ENCODE measurements at regions not wholly inside any gene's neighbourhood (a gene's known extent, or its start where the extent isn't known, plus 50 kb on each side); places are given as distances from the start of the nearest gene placed in this dataset.

GRCh38 chr14:36028665-36029064 is 147.9 kb downstream of the PTCSC3 start:
- Histone ChIP-seq H3K4me3 (ENCODE audit: low read depth in 1 of 3, low read length in 3 of 3) (no peak overlapping the region), H3K27me3 (ENCODE audit: control insufficient read depth in 4 of 4, insufficient read depth in 4 of 4, low read length in 3 of 4) (no peaks in the 10 kb centered on the region), H3K27ac (ENCODE audit: low read depth in 1 of 2, low read length in 2 of 2) (no peak overlapping the region), H3K9me3 (ENCODE audit: control insufficient read depth in 4 of 4, low read length in 3 of 4) (no peaks in the 10 kb centered on the region), H3K36me3 (ENCODE audit: control insufficient read depth in 4 of 4, insufficient read depth in 3 of 4, low read depth in 1 of 4, low read length in 3 of 4) (no peaks in the 10 kb centered on the region), H3K9ac (ENCODE audit: low read depth in 1 of 2, low read length in 2 of 2) (no peak overlapping the region), H3K4me1 (ENCODE audit: control insufficient read depth in 4 of 4, insufficient read depth in 4 of 4, low read length in 3 of 4) (no peaks in the 10 kb centered on the region)
- DNase-seq (ENCODE audit: low spot score), result no peak
- 82% methylated on average over 3 of the region's 3 CpGs for WGBS
- no peak for TF ChIP-seq GABPA (IDR thresholded peaks at IDR 0.05 in 1 of 2, conservative IDR thresholded peaks at IDR 0.05 in 1 of 2)
- no peak for TF ChIP-seq YY1 (IDR thresholded peaks at IDR 0.05)
- TF ChIP-seq, protein P1, sequence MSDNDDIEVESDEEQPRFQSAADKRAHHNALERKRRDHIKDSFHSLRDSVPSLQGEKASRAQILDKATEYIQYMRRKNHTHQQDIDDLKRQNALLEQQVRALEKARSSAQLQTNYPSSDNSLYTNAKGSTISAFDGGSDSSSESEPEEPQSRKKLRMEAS (IDR thresholded peaks at IDR 0.05), result no peak
- TF ChIP-seq SP1 (IDR thresholded peaks at IDR 0.05), result no peak
- no peak for TF ChIP-seq TAF1 (conservative IDR thresholded peaks at IDR 0.05)
- TF ChIP-seq, protein P2, sequence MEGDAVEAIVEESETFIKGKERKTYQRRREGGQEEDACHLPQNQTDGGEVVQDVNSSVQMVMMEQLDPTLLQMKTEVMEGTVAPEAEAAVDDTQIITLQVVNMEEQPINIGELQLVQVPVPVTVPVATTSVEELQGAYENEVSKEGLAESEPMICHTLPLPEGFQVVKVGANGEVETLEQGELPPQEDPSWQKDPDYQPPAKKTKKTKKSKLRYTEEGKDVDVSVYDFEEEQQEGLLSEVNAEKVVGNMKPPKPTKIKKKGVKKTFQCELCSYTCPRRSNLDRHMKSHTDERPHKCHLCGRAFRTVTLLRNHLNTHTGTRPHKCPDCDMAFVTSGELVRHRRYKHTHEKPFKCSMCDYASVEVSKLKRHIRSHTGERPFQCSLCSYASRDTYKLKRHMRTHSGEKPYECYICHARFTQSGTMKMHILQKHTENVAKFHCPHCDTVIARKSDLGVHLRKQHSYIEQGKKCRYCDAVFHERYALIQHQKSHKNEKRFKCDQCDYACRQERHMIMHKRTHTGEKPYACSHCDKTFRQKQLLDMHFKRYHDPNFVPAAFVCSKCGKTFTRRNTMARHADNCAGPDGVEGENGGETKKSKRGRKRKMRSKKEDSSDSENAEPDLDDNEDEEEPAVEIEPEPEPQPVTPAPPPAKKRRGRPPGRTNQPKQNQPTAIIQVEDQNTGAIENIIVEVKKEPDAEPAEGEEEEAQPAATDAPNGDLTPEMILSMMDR (IDR thresholded peaks at IDR 0.05; ENCODE audit: low read depth, low read length, missing input control), result no peak
- no peak for TF ChIP-seq RXRA (IDR thresholded peaks at IDR 0.05)
- no peak for TF ChIP-seq ZBTB33 (IDR thresholded peaks at IDR 0.05)
- no peak for TF ChIP-seq ATF3 (IDR thresholded peaks at IDR 0.05)

DNA sequence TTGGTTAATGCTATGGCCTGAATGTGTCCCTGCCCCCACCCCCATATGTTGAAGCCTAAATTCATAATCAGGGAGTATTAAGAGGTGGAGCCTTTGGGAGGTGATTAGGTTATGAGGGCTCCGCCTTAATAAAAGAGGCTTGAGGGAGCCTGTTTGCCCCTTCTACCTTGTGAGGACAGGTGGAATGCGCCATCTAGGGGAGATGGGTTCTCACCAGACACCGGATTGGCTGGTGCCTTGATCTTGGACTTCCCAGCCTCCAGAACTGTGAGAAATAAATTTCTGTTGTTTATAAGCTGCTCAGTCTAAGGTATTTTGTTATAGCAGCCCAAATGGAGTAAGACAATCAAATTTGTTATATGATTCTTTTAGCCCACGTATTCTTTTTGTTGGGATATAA is 148.3 kb downstream of the PTCSC3 start:
- no peak overlapping the region for H3K9ac ChIP-seq (ENCODE audit: low read depth in 1 of 2, low read length in 2 of 2)
- no peak overlapping the region for H3K27ac ChIP-seq (ENCODE audit: low read depth in 1 of 2, low read length in 2 of 2)
- DNase-seq (ENCODE audit: low spot score), result no peak
- WGBS, result 85% methylated on average over 4 of the region's 4 CpGs
- peaks cover 0 to 3% (median 1%) of the 10 kb centered on the region in 4 donors for H3K4me1 ChIP-seq (ENCODE audit: control insufficient read depth in 4 of 4, insufficient read depth in 4 of 4, low read length in 3 of 4)
- no peaks in the 10 kb centered on the region for H3K9me3 ChIP-seq (ENCODE audit: control insufficient read depth in 4 of 4, low read length in 3 of 4)
- no peak overlapping the region for H3K4me3 ChIP-seq (ENCODE audit: low read depth in 1 of 3, low read length in 3 of 3)
- H3K27me3 ChIP-seq (ENCODE audit: control insufficient read depth in 4 of 4, insufficient read depth in 4 of 4, low read length in 3 of 4), result no peaks in the 10 kb centered on the region
- TF ChIP-seq TAF1 (conservative IDR thresholded peaks at IDR 0.05), result no peak
- no peak for TF ChIP-seq HNF4G (IDR thresholded peaks at IDR 0.05)
- no peak for TF ChIP-seq SP1 (IDR thresholded peaks at IDR 0.05)
- TF ChIP-seq FOXA1 (IDR thresholded peaks at IDR 0.05), result no peak
- TF ChIP-seq EGR1 (IDR thresholded peaks at IDR 0.05; ENCODE audit: low read depth in 2 of 2), result no peak
- no peak for TF ChIP-seq NR2F2 (IDR thresholded peaks at IDR 0.05)
- TF ChIP-seq FOXA2 (IDR thresholded peaks at IDR 0.05), result no peak
- TF ChIP-seq, protein P3, sequence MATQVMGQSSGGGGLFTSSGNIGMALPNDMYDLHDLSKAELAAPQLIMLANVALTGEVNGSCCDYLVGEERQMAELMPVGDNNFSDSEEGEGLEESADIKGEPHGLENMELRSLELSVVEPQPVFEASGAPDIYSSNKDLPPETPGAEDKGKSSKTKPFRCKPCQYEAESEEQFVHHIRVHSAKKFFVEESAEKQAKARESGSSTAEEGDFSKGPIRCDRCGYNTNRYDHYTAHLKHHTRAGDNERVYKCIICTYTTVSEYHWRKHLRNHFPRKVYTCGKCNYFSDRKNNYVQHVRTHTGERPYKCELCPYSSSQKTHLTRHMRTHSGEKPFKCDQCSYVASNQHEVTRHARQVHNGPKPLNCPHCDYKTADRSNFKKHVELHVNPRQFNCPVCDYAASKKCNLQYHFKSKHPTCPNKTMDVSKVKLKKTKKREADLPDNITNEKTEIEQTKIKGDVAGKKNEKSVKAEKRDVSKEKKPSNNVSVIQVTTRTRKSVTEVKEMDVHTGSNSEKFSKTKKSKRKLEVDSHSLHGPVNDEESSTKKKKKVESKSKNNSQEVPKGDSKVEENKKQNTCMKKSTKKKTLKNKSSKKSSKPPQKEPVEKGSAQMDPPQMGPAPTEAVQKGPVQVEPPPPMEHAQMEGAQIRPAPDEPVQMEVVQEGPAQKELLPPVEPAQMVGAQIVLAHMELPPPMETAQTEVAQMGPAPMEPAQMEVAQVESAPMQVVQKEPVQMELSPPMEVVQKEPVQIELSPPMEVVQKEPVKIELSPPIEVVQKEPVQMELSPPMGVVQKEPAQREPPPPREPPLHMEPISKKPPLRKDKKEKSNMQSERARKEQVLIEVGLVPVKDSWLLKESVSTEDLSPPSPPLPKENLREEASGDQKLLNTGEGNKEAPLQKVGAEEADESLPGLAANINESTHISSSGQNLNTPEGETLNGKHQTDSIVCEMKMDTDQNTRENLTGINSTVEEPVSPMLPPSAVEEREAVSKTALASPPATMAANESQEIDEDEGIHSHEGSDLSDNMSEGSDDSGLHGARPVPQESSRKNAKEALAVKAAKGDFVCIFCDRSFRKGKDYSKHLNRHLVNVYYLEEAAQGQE (IDR thresholded peaks at IDR 0.05), result no peak
- TF ChIP-seq HNF4A (conservative IDR thresholded peaks at IDR 0.05), result no peak
- TF ChIP-seq, protein P2 (IDR thresholded peaks at IDR 0.05; ENCODE audit: low read depth, low read length, missing input control), result no peak
- TF ChIP-seq ZBTB33 (IDR thresholded peaks at IDR 0.05), result no peak
- no peak for TF ChIP-seq GABPA (IDR thresholded peaks at IDR 0.05 in 1 of 2, conservative IDR thresholded peaks at IDR 0.05 in 1 of 2)
- no peak for TF ChIP-seq RAD21 (IDR thresholded peaks at IDR 0.05)
- no peak for TF ChIP-seq ATF3 (IDR thresholded peaks at IDR 0.05)
- TF ChIP-seq, protein P1 (IDR thresholded peaks at IDR 0.05), result no peak
- no peak for TF ChIP-seq JUND (IDR thresholded peaks at IDR 0.05)
- TF ChIP-seq YY1 (IDR thresholded peaks at IDR 0.05), result no peak
- TF ChIP-seq RXRA (IDR thresholded peaks at IDR 0.05), result no peak
- H3K36me3 ChIP-seq (ENCODE audit: control insufficient read depth in 4 of 4, insufficient read depth in 3 of 4, low read depth in 1 of 4, low read length in 3 of 4), result no peaks in the 10 kb centered on the region
